IMR-90 (cell line): ENCODE measurements at regions not wholly inside any gene's neighbourhood (a gene's known extent, or its start where the extent isn't known, plus 50 kb on each side); places are given as distances from the start of the nearest gene placed in this dataset.

Experiments
- CEBPB ChIP-seq: IDR thresholded peaks from 2 replicates; pipeline ENCODE4 v1.6.1; 2012; ENCODE audit warnings: low read depth, low read length, improper control_type of control experiment
- CHD1 ChIP-seq: IDR thresholded peaks from 2 replicates; pipeline ENCODE4 v1.6.1; 2012; ENCODE audit warnings: low read depth, low read length, improper control_type of control experiment
- CTCF ChIP-seq: conservative IDR thresholded peaks from 2 replicates; pipeline ENCODE4 v1.5.1; 2012; ENCODE audit warnings: mild to moderate bottlenecking, low read depth, low read length, improper control_type of control experiment
- MAFK ChIP-seq: IDR thresholded peaks from 2 replicates; pipeline ENCODE4 v1.6.1; 2012; ENCODE audit warnings: low read depth, low read length, improper control_type of control experiment
- MAZ ChIP-seq: IDR thresholded peaks from 2 replicates; pipeline ENCODE4 v1.6.1; 2012; ENCODE audit warnings: low read depth, mild to moderate bottlenecking, low read length, improper control_type of control experiment, moderate library complexity, borderline replicate concordance
- MXI1 ChIP-seq: IDR thresholded peaks from 2 replicates; pipeline ENCODE4 v1.6.1; 2012; ENCODE audit warnings: low read depth, mild to moderate bottlenecking, low read length, moderate library complexity, borderline replicate concordance
- NFE2L2 ChIP-seq: fragments of 150-350 bp; IDR thresholded peaks from 2 replicates; pipeline ENCODE4 v1.6.1; 2016; ENCODE audit warnings: low read depth, mild to moderate bottlenecking, low read length
- POLR2A ChIP-seq: IDR thresholded peaks from 2 replicates; pipeline ENCODE4 v1.6.1; 2012; ENCODE audit warnings: mild to moderate bottlenecking, low read depth, low read length
- RAD21 ChIP-seq: IDR thresholded peaks from 2 replicates; pipeline ENCODE4 v1.6.1; 2012; ENCODE audit warnings: low read length, improper control_type of control experiment
- RFX5 ChIP-seq: IDR thresholded peaks from 2 replicates; pipeline ENCODE4 v1.8.0; 2012; ENCODE audit warnings: low read depth, mild to moderate bottlenecking, low read length, moderate library complexity
- SMC3 ChIP-seq: fragments of 150-350 bp; IDR thresholded peaks from 2 replicates; pipeline ENCODE4 v1.6.1; 2016; ENCODE audit warnings: low read depth, mild to moderate bottlenecking, antibody characterized with exemption, low read length, moderate library complexity
- USF2 ChIP-seq: fragments of 150-350 bp; IDR thresholded peaks from 2 replicates; pipeline ENCODE4 v1.6.1; 2017; ENCODE audit warnings: mild to moderate bottlenecking, antibody characterized with exemption, low read length, low read depth
- TF ChIP-seq, protein P1 (sequence below): fragments of 150-350 bp; IDR thresholded peaks from 2 replicates; pipeline ENCODE4 v1.6.1; 2016; ENCODE audit warnings: low read depth, mild to moderate bottlenecking, low read length, moderate library complexity, borderline replicate concordance

- no peak for TF ChIP-seq CTCF
- TF ChIP-seq POLR2A: no peak
- TF ChIP-seq RAD21: no peak
- TF ChIP-seq, protein P1, sequence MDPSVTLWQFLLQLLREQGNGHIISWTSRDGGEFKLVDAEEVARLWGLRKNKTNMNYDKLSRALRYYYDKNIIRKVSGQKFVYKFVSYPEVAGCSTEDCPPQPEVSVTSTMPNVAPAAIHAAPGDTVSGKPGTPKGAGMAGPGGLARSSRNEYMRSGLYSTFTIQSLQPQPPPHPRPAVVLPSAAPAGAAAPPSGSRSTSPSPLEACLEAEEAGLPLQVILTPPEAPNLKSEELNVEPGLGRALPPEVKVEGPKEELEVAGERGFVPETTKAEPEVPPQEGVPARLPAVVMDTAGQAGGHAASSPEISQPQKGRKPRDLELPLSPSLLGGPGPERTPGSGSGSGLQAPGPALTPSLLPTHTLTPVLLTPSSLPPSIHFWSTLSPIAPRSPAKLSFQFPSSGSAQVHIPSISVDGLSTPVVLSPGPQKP: no peak
- TF ChIP-seq MAFK: no peak
- no peak for TF ChIP-seq SMC3
- TF ChIP-seq CEBPB: no peak
- no peak for TF ChIP-seq MXI1
- no peak for TF ChIP-seq RFX5
- no peak for TF ChIP-seq NFE2L2
- no peak for TF ChIP-seq USF2
- TF ChIP-seq CHD1: no peak
- TF ChIP-seq MAZ: no peak
Observed at GRCh38 chr16:77491091-77491490, 56.3 kb upstream of the ADAMTS18 start.
